AG09319 (cell line): ENCODE measurements at regions not wholly inside any gene's neighbourhood (a gene's known extent, or its start where the extent isn't known, plus 50 kb on each side); places are given as distances from the start of the nearest gene placed in this dataset.

Experiments
- DNase-seq: peaks from one replicate; pipeline ENCODE4 v3.0.0-alpha.2; 2010; ENCODE audit warnings: low read depth; ENCODE audit errors: extremely low read depth
- TF ChIP-seq, protein P1 (sequence below): IDR thresholded peaks from 2 replicates; pipeline ENCODE4 v1.5.1; 2011; ENCODE audit warnings: low read depth, mild to moderate bottlenecking, inconsistent platforms, low read length, moderate library complexity

DNA sequence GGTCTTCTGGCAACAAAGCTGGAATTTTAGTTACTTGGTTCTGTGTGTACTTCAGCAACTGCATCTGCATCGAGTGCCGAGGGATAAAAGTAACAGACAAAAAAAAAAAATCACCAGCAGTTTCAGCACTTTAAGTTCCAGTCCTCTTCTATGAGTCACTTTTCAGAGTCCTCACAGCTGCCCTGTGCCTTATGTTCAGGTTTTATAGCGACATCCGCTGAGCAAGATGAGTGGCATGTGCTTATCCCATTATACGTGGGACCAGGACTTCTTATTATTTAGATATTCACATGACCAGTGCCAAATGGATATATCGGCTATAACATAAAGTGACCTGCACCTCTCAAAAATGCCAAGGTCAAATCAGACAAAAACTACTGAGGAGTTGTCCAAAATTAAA is 242.9 kb downstream of the FOXA2 start:
- TF ChIP-seq, protein P1, sequence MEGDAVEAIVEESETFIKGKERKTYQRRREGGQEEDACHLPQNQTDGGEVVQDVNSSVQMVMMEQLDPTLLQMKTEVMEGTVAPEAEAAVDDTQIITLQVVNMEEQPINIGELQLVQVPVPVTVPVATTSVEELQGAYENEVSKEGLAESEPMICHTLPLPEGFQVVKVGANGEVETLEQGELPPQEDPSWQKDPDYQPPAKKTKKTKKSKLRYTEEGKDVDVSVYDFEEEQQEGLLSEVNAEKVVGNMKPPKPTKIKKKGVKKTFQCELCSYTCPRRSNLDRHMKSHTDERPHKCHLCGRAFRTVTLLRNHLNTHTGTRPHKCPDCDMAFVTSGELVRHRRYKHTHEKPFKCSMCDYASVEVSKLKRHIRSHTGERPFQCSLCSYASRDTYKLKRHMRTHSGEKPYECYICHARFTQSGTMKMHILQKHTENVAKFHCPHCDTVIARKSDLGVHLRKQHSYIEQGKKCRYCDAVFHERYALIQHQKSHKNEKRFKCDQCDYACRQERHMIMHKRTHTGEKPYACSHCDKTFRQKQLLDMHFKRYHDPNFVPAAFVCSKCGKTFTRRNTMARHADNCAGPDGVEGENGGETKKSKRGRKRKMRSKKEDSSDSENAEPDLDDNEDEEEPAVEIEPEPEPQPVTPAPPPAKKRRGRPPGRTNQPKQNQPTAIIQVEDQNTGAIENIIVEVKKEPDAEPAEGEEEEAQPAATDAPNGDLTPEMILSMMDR, result no peak
- no peak for DNase-seq

DNA sequence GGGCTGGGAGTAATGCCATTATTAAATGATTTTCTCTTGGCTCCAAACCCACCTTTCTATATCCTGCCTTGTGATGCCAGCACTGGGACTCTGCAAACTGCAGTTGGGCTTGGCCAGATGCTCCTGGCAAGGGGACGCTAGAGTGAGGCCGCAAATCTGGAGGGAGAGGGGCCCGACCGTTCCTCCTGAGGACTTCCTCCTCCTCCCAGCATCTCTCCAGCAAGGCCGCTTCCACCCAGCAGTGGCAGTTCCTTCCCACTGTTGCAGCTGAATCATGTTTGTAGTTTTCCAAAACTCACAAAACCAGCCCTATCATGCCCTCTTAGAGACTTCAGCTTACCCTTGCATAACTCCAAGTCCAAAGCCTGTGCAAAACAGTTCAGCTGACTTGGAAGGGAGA is 244.4 kb downstream of the FOXA2 start:
- no peak for DNase-seq

DNA sequence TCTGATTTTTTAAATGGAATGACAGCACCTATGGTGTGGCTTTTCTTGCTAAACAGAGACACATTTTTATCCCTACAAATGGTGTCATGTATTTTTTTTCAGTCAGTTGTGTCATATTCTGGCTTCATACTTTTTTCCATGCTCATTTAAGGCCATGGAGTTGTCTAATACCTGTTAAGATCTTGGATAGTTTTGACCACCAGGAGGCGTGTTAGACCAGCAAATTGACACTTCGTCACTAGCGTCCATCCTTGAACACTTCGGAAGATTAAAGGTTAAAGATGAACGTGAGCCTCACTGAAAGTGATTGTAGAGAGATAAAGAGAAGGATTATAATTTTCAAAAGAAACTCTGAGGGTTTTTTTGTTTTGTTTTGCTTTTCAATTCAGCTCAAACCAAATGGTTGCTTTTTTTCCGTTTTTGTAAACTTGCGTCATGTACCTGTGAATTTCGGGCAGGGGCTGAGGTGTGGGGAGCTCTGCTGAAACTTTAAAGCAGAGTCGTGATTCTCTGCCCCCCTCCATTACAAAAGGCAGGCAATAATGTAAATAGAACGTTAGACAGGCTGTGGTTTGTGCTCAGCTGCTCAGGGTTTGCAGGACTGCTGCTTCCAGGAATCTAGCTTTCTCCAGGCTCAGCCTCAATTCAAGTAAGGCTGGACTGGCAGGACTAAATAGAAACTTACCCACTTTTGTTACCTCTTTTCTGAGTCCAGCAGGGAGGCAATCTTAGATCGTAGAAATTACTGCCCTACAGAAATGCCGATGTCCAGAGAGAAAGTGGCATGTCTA is 245.1 kb downstream of the FOXA2 start:
- TF ChIP-seq, protein P1, result peak; percentile 71
- no peak for DNase-seq

More for the DNA sequence above, 244.4 kb downstream of the FOXA2 start:
- TF ChIP-seq, protein P1, result no peak

DNA sequence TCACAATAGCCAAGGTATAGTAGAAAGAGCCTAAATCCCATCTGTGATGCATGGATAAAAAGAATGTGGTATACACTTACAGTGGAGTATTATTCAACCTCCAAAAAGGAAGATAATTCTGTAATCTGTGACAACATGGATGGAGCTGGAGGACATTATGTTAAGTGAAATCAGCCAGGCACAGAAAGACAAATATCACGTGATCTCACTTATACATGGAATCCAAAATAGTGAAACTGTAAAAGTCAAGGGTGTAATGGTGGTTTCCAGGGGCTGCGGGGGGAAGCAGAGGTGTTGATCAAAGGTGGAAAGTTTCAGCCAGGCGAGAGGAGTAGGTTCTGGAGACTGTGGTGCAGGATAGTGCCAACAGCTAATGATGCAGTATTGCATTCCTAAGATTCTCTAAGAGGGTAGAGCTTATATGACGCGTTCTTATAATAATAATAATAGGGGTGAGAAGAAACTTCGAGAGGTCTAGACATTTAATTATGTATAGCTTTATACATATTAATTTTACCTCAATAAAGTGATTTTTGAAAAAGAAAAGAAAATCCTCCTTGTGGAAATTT is 246.1 kb downstream of the FOXA2 start:
- DNase-seq, result no peak

DNA sequence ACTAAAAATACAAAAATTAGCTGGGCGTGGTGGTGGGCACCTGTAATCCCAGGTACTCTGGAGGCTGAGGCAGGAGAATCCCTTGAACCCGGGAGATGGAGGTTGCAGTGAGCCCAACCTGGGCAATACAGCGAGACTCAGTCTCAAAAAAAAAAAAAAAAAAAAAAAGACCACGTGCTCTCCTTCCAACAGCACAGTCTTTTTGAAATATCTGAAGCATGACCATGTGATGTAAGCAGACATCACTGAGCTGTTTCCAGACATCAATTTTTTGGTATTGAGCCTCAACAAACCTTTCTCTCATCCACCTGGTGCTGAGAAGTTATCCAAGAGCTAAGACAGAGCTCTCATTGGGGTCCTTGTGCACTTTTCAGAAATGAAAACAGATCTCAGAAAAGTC is 249.2 kb downstream of the FOXA2 start:
- TF ChIP-seq, protein P1, result no peak
- DNase-seq, result no peak

More for the DNA sequence above, 246.1 kb downstream of the FOXA2 start:
- TF ChIP-seq, protein P1, result no peak

DNA sequence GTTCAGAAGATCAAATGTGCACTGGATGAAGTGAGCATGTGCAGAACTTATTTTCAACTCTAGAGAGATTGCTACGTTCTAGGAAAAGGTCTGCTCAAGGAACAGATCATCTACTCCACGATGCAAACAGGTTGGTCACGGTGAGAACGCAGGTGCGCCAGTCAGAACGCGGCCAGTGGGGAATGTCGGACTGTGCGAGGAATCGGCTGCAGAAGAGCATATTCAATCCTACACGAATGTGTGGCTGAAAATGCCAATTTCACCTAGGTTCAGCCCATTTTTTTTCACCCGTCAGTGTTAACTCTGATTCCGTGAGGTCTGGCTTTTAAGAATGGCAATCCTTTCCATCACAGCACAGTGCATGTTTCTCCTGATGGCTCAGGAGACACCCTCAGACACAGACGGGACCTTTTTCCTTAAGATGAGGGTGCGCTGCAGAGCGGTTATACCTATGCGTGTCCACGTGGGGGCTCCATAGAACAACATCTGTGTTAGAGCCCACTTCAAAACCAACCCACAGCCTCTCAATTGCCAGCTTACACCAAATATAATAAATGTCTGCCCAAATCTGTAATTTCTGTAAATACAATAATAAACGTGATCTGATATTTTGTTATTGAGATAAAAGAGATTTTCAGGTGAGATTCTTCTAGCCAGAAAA is 250.4 kb downstream of the FOXA2 start:
- DNase-seq, result no peak
- TF ChIP-seq, protein P1, result peak; percentile 80

DNA sequence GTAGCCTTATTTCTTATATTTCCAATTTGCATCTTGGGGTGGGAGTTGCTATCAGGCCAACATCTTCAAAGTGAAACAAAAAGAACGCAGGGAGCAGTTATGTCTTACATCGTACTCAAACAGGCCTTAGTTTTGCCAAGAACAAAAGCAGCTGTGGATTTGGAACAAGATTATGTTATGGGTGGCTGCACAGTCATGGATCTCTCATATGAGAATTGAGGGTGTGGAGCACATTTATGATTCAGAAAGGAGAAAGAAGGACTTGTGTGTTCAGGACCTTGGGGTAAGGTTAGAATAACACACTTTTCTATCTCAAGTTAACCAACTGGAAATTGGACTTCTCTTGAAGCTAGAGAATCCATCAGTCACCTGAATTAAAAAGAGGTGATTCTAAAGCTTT is 259.9 kb downstream of the FOXA2 start:
- TF ChIP-seq, protein P1, result no peak

More for the DNA sequence above, 259.9 kb downstream of the FOXA2 start:
- DNase-seq, result no peak
